Bronchial epithelial cell (primary cell): ENCODE measurements at regions not wholly inside any gene's neighbourhood (a gene's known extent, or its start where the extent isn't known, plus 50 kb on each side); places are given as distances from the start of the nearest gene placed in this dataset.

Experiments
- DNase-seq: peaks from one replicate; pipeline ENCODE4 v3.0.0-alpha.2; 2010; ENCODE audit warnings: low read depth
- FAIRE-seq: peaks from 2 replicates; lab custom pipeline; 2011; peaks lifted over from hg19 to GRCh38; lab: Jason Lieb, UNC
- H3K27me3 ChIP-seq: 2 replicates; pipeline ENCODE4 v1.5.1; 2011; ENCODE audit warnings: low read length; ENCODE audit not compliant: control insufficient read depth, insufficient read depth
- H3K36me3 ChIP-seq: 2 replicates; pipeline ENCODE4 v1.5.1; 2011; ENCODE audit warnings: low read length; ENCODE audit not compliant: control insufficient read depth, insufficient read depth
- H3K4me3 ChIP-seq: 2 replicates; pipeline ENCODE4 v1.5.1; 2011; ENCODE audit warnings: mild to moderate bottlenecking, low read depth, low read length, control low read depth
- CTCF ChIP-seq: IDR thresholded peaks from 2 replicates; pipeline ENCODE4 v1.5.1; 2011; ENCODE audit warnings: mild to moderate bottlenecking, moderate library complexity, low read length, control low read depth, inconsistent platforms; ENCODE audit not compliant: insufficient read depth, severe bottlenecking

DNA sequence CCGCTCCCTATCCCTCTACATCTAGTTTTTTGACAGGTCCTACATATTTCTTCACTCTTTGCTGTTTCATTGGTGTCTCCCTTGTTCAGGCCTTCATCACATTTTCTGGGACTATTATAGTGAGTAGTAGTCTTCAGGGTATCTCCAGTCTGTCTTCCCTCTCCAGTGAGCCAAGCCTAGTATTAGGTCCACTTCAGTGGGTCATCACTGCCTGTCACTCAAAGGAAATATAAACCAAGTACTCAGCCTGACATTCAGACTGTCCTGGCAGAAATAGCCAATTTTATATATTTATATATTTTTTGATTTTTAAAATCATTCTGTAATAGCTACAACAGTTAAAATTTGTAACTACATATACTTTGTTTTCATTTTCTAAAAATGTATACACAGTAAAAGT lies 137.8 kb downstream of the CYB561 start:
- no peak for DNase-seq
- H3K4me3 ChIP-seq: no peak overlapping the region
- H3K36me3 ChIP-seq: peaks cover 5% of the 10 kb centered on the region
- FAIRE-seq: no peak
- TF ChIP-seq CTCF: no peak
- H3K27me3 ChIP-seq: no peaks in the 10 kb centered on the region

- TF ChIP-seq CTCF: no peak
- DNase-seq (peak; percentile 50), FAIRE-seq (no peak)
- Histone ChIP-seq H3K36me3 (peaks cover 8% of the 10 kb centered on the region), H3K4me3 (no peak overlapping the region), H3K27me3 (no peaks in the 10 kb centered on the region)
These were observed 137.1 kb downstream of the CYB561 start for GRCh38 chr17:63309021-63309420.

GRCh38 chr17:63311416-63311937 lies 134.6 kb downstream of the CYB561 start:
- TF ChIP-seq CTCF: no peak
- H3K27me3 ChIP-seq: no peaks in the 10 kb centered on the region
- peaks cover 10% of the 10 kb centered on the region for H3K36me3 ChIP-seq
- FAIRE-seq (no peak), DNase-seq (no peak)
- no peak overlapping the region for H3K4me3 ChIP-seq

DNA sequence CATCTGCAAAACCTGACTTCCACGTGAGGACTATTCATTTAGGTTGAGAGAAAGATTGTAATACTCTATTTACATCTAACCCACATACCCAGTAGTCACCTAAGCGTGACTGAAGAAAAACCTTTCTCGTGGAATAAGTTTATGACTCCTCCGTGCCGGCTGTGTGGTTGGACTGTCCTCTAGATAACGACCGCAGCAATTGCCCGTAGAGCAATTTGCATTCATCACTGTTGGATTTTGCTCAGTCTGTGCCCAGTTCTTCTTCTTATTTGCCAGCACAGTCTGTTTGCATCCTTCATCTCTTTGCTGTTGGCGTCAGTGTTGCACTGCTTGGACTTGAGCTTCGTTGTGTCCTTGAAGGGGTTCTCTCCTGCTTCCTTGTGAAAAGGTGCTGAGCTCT lies 131.3 kb downstream of the CYB561 start:
- Histone ChIP-seq H3K27me3 (no peaks in the 10 kb centered on the region), H3K4me3 (no peak overlapping the region), H3K36me3 (peaks cover 14% of the 10 kb centered on the region)
- FAIRE-seq (no peak), DNase-seq (no peak)
- TF ChIP-seq CTCF: no peak

GRCh38 chr17:63316100-63316499 lies 130.0 kb downstream of the CYB561 start:
- TF ChIP-seq CTCF: no peak
- H3K27me3 ChIP-seq: no peaks in the 10 kb centered on the region
- no peak for FAIRE-seq
- DNase-seq: no peak
- H3K36me3 ChIP-seq: peaks cover 14% of the 10 kb centered on the region
- no peak overlapping the region for H3K4me3 ChIP-seq

GRCh38 chr17:63317166-63317840 lies 128.8 kb downstream of the CYB561 start:
- no peak for FAIRE-seq
- H3K36me3 ChIP-seq: peaks cover 17% of the 10 kb centered on the region

More at GRCh38 chr17:63317166-63317840, 128.8 kb downstream of the CYB561 start:
- Histone ChIP-seq H3K27me3 (no peaks in the 10 kb centered on the region), H3K4me3 (no peak overlapping the region)
- TF ChIP-seq CTCF: no peak
- DNase-seq: no peak
